NCI-H510A (cell line): ENCODE measurements at regions not wholly inside any gene's neighbourhood (a gene's known extent, or its start where the extent isn't known, plus 50 kb on each side); places are given as distances from the start of the nearest gene placed in this dataset.

Experiments
- DNase-seq: peaks from one replicate; lab custom pipeline; 2025; lab: John Stamatoyannopoulos, UW

GRCh38 chr16:65954446-65954845, 412.0 kb upstream of the CDH5 start:
- DNase-seq = no peak

- no peak for DNase-seq
These were observed 416.3 kb upstream of the CDH5 start for GRCh38 chr16:65950211-65950610.

DNA sequence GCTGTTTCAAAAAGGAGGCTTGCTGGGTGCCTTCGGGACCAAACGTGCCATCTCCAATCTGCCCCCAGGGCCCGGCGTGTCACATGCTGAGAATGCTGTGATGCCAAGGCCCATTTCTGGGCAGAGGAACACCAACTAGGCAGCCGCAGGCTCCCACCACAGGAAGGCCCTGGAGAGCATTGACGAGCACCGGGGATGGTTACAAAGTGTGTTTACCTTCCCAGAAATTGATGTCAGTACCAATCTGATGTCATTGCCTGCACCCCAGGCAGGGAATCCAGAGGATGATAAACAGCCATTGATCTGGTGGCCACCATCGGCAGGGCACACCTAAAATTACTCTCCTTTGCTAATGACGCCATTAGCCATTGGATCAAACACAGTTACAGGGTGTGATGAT, 418.1 kb upstream of the CDH5 start:
- no peak for DNase-seq

DNA sequence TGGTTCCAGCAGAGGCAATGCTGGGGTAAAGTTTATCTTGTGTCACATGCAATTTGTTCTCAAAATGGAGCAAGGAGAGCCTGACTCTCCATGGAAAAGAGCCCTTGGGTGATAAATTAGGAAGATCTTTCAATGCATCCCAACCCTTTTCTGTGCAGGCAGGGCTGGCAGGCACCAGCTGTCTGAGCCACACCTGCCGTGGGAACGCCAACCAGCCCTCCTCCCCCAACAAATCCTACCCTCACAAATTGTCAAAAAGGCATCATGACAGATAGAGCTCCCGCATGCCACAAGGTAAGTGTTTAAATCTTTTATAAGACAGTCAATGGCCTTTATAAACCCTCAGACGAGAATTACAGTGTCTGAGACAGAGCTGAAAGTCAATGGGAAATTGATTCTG, 418.5 kb upstream of the CDH5 start:
- no peak for DNase-seq

GRCh38 chr16:65945493-65945892, 421.0 kb upstream of the CDH5 start:
- DNase-seq = no peak

DNA sequence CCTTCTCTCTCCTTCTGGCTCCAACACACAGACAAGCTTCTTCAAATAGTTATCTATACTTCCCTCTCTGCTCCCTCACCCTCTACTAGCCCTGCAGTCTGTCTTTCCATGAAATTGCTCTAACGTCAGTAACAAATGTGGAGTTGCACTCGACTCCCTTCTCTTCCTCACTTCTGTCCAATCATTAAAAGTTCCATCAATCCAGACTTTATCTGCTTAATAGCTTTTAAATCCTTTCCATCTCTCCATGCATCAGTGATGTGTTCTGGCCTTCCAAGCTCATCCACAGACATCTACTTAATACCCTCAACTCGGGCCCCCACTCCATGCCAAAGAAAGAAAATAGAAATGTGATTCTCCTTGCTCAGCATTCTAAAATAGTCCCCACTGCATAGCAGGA, 422.1 kb upstream of the CDH5 start:
- DNase-seq = no peak

- no peak for DNase-seq
These were observed 425.8 kb upstream of the CDH5 start for GRCh38 chr16:65940711-65941110.

DNA sequence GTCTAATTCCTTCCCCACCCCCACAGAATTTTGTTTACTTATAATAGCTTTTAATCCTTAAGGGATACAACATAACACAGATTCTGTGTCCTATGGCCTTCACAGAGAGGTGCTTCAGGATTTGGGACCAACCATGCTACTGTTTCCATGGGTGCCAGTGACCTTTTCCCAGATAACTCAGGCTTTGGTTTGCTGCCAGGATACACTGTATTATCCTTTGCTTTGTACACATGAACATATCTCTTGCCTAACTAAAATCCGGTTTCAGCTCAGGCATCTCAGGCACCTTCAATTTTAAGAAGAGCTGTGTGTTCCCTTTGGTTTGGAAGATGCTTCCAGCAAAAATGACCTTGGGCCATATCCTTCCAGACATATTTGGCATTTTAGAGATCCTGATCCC, 428.4 kb upstream of the CDH5 start:
- DNase-seq = no peak

DNA sequence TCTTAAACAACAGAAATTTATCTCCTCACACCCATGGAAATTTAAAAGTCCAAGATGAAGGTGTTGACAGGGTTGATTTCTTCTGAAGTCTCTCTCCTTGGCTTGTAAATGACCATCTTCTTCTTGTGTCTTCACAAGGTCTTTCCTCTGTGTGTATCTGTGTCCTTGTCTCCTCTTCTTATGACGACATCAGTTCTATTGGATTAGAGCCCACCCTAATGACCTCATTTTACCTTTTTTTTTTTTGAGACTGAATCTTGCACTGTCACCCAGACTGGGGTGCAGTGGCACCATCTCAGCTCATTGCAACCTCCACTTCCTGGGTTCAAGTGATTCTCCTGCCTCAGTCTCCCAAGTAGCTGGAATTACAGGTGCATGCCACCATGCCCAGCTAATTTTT, 429.0 kb upstream of the CDH5 start:
- no peak for DNase-seq

- no peak for DNase-seq
These were observed 430.4 kb upstream of the CDH5 start for GRCh38 chr16:65936096-65936495.

DNA sequence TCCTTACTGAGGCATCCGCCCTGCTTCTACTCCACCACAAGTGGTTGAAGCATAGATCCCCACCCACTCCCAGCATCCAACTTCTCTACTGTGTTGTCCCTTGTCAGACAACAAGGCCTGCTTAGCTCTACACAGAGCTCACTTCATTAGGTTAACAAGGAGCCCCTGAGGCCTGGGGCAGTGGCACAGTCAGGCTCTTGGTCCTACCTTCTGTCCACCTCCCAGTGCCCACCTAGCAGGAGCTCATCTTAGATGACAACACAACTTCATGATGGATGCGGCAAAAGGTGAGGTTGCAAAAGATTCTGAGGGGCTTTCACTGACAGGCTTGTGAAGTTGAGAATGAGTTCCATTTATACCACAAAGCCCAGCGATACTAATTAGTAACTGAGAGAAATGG, 432.0 kb upstream of the CDH5 start:
- DNase-seq = no peak

DNA sequence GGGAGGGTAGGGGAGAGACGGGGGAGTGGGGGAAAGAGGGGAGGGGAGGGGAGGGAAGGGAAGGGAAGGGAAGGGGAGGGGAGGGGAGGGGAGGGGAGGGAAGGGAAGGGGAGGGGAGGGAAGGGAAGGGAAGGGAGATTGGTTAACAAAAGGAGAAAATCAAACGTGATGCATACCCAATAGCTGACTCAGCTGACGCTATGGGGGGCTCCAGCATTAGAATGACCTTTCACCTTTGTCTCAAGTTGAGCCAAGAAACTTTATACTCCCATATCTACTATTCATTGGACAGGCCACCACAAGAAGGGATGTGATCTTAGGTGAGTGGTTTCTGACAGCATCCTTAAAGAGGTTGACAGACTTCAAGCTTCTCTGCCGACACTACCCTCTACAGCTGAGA, 432.8 kb upstream of the CDH5 start:
- DNase-seq = no peak

DNA sequence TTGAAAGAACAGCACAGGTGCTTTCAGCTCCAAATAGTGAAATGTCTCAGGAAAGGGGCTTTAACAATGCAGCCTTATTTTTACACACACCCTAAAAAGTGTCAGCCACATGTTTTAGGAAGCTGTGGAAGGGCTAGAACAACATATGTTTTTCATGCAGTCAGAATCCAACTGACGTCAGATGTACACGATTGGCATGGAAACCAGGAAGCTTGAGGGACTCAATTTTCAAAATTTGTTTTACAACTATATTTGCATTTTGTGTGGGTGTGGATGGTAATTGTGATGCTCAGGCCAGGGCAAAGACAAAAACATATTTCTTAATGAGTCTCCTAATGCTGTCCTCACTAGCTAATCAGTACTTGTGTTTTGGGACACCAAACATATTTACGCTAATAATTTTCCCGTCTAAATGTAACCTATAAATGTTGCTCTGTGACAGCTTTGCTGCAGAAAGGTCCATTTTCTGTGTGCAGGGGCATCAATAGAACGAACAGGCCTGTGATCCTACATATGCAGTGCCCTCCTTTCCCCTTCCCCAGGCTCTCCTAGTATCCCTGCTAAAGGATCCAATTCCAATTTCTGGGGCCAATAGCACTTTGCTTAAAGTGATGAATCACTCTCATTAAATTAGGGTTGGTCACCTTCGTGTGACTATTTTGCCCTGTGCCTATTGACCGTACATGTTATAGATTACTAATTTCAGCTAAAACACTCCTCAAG, 434.0 kb upstream of the CDH5 start:
- no peak for DNase-seq

DNA sequence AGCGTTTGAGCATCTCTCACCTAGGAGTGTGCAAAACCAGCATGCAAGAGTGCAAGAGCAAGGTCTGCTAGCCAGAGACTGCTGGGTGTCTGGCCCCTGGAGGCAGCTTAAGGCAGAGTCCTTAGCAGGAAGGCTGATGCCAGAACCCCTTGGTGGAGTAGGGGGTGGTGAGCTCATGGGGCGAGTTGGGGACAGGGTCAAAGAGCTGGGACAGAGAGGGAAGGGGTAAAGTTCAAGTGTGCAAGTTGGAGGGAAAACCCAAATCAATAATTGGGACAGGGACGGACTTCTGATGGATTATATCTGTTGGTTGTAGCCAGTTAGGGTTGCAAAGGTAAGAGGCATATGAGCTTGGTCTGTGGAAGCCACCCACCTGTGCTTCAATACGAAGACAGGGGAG, 443.6 kb upstream of the CDH5 start:
- DNase-seq = no peak

GRCh38 chr16:65919986-65920376, 446.5 kb upstream of the CDH5 start:
- no peak for DNase-seq

DNA sequence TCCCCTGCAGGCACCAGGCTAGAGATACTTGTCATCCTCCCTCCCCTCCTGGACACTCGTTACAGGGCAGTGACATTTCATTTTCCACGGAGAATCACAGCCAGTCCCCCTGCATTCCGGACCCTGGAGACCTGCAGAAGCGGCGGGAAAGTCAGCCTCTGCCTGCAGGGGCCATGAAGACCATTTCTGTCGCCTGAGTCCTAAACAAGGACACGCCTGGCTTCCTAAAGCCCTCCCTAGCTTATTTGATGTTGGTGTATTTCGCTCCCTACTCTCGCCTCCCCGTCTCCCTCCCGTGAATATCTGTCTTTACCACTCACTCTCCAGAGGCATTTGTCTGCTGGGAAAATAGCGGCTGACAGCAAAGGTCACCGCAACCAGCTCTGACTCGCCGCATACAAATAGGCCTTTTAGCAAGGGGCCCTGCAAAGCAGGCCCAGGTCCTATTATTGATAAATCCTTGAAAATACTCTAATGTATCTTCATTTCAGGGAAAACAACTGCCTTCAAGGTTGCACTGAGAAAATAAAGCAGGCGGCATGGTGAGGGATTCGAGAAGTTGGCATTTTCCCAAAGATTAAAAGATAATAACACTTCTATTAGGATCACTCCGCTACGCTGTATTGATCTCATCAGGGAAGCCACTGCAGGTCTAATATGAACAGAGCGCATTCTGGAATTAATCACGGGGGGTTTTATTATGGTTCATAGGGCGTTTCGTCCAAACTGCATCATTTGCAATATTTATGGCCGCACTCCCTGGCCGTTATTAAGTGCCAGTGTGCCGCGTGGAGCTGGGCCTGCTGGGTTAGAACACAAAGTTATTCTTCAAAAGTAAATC, 447.1 kb upstream of the CDH5 start:
- DNase-seq = no peak

DNA sequence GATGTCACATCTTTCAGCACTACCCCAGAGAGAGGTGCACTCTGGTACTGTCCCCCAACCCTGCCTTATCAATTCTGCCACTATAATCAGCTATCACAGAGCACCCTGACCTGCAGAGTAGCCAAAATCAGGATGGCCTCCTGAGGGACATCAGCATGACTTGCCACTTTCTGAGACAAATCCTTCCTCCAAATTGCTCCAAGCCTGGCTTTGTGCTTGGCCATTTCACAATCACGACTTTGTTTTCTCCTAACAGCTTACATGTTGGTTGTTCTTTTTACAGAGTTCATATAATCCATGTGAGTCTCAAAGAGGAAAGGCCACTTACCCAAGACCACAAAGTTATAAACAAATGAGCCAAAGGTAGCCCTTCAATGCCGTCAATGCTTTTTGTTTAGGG, 449.0 kb upstream of the CDH5 start:
- no peak for DNase-seq

DNA sequence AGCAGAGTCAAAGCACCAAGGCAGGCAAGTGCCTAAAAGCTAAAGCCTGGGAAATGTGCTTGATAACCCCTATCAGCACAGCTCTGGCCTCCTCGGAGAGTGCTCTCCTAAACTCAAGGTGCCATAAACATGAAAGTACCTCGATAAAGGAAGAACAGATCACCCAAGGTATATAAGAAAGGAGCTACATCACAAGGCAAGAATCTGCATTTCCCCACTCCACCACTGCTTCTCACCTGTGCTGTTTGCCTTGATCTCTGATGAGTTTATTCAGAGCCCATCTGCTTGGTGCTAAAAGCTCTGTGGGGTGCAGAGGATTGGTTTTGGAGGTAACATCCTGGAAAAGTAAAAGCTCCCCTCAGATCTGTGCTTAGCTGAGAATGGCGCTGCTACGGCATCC, 449.5 kb upstream of the CDH5 start:
- no peak for DNase-seq

DNA sequence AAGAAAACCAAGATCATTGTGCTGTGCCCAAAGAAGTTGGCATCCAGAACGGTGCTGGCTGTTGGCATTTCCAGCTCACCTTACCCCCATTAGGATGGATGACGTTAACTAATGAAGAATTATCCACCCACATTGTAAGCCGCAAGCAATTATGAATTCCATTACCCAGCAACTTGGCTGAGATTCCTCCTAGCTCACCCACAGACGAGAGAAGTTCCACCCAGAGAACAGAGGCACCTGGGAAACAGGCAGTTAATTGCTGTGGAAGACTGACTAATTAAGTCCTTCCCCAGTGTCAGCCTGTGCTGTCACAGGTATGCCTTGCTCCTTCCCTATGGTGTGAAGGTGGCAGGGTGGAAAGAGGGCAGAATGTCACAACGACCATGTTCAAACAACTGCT, 456.2 kb upstream of the CDH5 start:
- DNase-seq = no peak

DNA sequence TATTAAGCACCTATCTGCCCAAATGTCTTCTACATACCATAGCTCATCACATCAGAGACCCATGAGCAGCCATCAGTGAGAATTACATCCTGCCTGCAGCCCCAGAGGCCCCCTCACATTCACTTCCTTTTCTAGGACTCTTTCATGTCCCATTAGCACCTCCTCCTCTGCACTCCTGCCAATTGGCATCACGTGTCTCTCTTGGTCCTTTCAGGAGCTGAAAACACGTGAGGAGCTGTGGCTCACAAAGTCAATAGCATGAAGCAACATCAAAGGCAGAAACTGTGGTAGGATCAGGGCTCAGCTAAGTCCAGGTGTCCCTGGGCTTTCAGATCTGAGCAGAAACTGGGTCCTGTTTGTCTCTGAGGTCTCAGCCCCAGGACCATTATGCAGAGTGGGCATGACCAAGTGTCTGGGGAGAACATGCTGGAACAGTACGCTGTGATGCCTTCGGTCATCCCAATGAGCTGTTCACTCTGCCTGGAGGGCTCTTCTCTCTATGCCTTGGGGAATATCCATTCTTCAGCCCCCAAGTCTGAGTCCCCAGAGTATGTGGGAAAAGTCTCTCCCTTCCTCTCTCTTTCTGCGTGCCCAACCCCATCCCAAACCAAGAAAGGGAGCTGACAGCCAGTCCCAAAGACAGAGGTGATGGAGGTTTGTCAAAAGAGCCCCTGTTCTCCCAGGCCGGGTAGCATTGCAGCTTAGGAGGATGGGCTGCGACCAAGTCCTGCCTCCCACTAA, 457.0 kb upstream of the CDH5 start:
- DNase-seq = peak; percentile 68

DNA sequence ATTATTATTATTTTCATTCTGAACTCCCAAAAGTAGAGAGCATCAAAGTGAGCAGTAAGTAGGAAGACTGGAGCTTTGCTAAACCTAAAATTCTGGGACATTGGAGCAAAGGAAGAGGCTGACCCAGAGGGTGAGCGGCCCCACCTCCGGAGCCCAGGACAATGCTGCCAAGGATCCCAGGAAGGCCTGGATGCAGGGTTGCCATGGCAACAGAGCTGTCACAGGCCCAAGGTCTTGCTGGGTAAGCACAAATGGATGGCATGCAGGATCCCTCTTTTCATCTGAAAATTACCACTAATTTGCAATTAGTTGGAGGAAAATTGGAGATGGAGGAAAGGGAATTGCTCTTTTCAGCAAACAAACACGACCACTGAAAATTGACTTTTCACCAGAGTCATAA, 457.9 kb upstream of the CDH5 start:
- DNase-seq = no peak

DNA sequence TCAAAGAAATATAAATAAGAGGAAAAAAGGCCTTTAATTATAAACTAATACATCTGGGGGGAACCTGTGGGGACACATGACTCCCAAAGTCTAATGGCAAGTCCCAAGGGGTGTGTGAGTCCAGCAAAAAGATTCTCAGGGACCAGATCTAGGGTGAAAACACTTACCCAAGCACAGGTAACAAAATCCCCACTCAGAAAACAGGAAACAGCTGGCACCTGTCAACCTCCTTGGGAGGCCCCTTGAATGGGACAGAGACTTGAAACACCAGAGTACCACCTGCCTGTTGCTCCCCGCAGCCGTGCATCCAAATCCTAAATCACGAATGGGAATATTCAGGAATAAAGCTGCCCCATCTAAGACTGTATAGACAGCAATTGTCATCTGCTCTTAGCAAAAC, 461.2 kb upstream of the CDH5 start:
- peak; percentile 44 for DNase-seq
